Left renal cortex interstitium (tissue), 4 donors: ENCODE measurements at regions not wholly inside any gene's neighbourhood (a gene's known extent, or its start where the extent isn't known, plus 50 kb on each side); places are given as distances from the start of the nearest gene placed in this dataset.
A peak's percentile ranks its signal among the peaks of the same experiment; 100 is the strongest.
"Not testable (repeated sequence)": the region's sequence is repeated elsewhere in the genome, so short reads cannot be mapped to it uniquely, and the experiment has no call there.

Experiments used
- DNase-seq, 4 donors: peaks; one replicate each; pipeline ENCODE4 v3.0.0-alpha.2; 2013; ENCODE audit warnings: low read depth in 4 of 4, low spot score in 2 of 4, missing footprints in 1 of 4

- no peak for DNase-seq
These were observed 117.2 kb downstream of the IPO8 start for GRCh38 chr12:30578426-30578825.

- DNase-seq: no peak
These were observed 122.5 kb downstream of the IPO8 start for GRCh38 chr12:30573145-30573544.

DNA sequence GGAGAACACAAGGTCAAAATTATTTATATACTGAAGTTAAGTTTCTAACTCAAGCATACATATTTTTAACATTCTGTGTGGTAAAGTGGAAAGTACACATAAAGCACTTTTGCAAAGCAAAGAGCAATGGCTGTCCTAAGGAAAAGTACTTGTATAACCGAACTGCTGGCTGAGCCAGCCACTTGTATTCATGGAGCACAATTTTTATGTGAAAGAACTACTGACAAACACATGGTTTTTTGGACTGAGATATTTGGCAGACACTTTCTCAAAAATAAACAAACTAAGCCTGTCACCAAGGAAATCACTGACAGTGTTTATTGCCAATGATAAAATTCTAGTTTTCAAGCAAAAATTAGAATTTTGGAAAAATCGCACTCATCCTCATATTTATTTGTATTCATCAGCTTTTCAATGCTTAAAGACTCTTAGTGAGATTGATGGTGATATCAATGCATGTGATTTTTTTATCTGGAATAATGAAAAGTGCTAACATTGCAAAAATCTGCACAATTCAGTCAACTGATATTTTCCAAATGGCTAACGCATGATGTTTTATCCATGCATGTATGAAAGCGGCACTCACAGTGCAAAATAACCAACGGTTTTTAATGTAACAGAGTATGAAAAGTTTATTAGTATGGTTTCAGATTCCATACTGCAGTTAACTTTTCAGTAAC, 125.3 kb downstream of the IPO8 start:
- DNase-seq: no peak

DNA sequence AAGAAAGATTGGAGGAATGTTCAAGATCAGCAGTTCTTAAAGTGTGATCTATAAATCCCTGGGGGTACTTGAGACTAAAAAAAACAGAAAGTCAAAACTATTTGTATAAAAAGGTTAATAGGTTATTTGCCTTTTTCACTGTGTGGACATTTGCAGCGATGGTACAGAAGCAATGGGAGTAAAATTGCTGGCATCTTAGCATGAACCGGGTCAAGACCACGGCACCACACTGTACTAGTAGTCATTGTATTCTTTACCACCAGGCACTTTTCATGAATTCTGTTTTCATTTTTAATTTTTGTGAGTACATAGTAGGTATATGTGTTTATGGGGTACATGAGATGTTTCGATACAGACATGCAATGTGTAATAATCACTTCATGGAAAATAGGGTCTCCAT, 126.2 kb downstream of the IPO8 start:
- DNase-seq: no peak

DNA sequence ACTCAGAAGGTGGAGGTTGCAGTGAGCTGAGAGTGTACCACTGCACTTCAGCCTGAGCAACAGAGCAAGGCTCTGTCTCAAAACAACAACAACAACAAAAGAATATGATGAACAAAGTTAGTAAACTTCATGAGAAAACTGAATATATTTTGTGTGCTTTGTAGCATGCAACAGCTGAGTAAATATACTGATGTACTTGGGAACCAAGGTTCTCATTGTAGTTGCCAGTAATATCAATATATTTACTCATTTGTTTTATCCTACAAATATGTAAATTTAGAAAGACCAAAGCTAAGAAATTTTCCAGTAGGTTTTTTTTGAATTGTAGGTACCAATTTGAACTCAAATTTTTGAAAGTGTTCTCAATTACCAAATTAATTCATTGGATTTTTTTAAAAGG, 127.2 kb downstream of the IPO8 start:
- DNase-seq: no peak

DNA sequence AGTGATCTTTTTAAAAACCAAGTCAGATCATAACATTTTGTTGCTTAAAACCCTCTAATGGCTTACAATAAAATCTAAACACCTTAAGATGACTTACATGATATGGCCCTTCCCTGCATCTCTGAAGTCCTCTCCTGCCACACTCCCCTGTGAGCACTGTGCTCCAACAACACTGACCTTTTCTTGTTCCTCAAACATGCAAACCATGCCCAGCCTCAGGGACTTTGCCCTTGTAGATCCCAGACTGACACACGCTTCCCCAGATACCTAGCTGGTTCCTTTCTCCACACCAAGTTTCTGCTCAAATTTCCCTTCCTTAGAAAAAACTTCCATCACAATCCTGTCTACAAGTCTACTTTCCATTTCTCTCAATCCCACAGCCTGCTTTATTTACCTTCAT, 128.6 kb downstream of the IPO8 start:
- DNase-seq: no peak

GRCh38 chr12:30564394-30564793, 131.3 kb downstream of the IPO8 start:
- DNase-seq: no peak

DNA sequence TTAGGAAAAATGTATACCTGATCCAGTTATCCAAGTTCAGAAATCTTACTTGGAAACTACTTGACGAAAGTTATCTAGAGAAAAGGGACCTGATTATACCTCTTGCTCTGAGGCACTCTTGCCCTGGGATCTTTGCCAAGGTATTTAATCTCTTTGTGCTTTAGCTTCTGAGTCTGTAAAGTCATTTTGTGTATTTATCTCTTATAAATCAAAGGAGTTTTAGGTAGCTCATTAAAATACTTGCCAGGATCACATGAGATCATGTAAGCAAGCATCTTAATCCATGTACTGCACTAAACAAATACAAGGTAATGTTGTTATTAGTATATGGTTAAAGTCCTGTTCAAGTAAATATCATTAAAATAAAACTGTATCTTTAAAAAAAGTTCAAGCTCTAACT, 147.5 kb downstream of the IPO8 start:
- no peak for DNase-seq

GRCh38 chr12:30546121-30546520, 149.5 kb downstream of the IPO8 start:
- DNase-seq: no peak

- DNase-seq: not testable (repeated sequence)
These were observed 151.0 kb downstream of the IPO8 start for GRCh38 chr12:30544704-30545103.

DNA sequence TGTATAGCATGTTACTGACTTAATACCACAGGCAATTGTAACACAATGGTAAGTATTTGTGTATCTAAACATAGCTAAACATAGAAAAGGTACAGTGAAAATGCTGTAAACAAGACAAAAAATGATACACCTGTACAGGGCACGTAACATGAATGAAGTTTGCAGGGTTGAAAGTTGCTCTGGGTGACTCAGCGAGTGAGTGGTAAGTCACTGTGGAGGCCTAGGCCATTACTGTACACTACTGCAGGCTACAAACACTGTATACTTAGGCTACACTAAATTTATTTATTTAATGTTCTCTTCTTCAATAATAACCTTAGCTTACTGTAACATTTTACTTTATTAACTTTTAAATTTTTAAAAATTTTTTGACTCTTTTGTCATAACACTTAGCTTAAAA, 158.4 kb downstream of the IPO8 start:
- no peak for DNase-seq

- no peak for DNase-seq
These were observed 162.0 kb downstream of the IPO8 start for GRCh38 chr12:30533558-30534265.

DNA sequence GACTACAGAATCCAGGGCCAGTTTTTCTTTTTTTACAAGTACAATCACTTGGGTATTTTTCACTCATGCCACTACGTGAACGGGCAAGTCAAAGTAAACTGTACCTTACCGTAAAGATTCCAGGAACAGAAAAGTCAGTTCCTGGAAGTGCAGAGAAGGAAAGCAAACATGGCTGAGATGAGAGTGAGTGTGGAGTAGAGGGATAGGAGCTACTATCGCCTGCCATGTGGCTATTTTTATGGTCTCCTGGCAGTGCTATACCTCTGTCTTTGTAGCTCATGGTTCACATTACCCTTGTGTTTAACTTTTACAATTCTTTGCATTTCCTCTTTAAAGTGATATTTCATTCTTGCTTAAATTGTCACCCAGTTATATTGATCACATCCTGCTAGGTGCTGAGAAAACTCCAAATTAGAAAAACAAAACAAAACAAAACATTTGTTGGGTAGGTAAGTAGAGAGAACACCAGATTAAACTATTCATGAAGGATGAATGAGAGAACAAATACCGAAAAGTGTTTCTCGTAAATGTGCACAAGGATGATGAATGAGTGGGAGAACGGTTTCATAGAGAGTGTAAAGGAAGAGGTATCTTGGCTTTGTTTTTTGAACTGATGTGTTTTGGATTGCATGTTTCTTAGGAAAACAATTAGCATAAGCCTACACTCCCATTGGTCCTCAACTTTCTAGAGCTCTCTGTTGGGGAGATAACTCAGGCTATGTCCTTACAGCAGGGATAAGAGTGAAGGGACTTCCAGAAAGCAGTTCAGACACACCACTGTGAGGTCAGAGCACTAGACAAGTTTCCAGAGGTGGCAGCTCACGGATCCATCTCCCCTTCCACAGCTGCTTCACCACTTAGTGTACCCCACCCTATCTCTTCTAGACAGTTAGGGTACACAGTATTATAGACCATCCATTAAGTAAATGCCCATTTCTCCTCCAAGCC, 163.7 kb downstream of the IPO8 start:
- no peak for DNase-seq

DNA sequence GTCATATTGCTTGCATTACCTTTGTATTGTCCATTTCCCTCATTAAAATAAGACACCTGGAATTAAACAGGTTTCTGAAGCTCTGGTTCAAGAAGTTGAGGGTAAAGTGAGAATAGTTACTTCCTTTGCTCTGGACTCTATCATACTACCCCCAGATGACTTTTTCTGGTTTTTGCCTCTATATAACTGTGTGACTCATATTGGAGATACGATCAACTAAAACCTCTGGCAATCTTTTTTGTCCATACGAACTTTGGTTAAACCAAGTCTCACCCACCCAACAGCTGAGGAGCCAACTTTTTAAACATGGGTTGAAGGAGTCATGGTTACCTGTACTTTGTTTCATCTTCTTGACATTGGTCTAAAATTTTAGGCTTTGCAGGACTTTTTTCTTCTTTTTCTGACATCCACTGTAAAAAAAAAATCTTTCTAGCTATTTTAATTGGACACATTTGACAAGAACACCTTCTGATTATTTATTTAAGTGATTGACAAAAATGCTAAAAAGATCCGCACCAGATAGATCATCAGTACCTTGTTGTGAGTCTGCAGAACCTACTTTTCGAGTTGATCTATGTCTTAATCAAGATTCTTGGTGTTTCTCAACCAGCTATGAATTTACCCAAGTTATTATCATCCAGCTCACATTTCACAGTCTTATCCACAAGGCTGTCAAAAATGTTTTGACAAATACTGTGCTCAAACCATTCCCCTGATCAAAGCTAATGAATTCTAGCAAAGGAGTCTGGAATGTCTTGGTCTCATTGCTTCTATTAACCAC, 166.0 kb downstream of the IPO8 start:
- DNase-seq: no peak

DNA sequence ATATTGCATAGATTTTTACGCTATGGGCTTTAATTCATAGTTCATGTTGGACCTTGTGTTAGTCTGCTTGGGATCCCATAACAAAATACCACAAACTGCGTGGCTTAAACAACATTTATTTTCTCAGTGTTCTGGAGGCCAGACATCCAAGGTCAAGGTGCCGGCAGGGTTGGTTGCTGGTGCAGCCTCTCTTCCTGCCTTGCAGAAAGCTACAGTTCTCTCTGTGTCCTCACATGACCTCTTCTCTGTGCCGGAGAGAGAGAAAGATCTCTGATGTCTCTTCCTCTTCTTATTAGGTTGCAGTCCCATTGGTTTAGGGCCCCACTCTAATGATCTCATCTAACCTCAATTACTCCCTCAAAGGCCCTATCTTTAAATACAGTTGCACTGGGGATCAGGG, 170.5 kb downstream of the IPO8 start:
- no peak for DNase-seq

GRCh38 chr12:30520285-30520684, 175.4 kb downstream of the IPO8 start:
- DNase-seq: not testable (repeated sequence)

DNA sequence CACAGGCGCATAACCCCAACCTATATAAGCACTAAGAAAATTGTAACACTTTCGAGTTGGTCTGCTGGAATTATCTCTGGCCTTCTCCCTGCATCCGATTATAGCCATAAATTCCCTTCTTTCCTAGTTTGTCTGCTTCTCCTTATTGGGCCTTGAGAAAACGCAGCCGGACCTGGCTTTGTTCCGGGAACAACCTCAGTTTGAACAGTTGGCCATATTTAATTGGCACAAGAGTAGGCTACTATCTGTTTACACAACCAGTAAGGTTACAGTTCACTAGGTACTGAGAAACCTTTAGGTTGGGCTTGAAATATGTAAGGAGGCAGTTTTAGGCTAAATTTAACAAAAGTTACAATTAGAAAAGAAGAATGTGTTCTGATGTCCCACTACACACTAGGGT, 176.1 kb downstream of the IPO8 start:
- no peak for DNase-seq

DNA sequence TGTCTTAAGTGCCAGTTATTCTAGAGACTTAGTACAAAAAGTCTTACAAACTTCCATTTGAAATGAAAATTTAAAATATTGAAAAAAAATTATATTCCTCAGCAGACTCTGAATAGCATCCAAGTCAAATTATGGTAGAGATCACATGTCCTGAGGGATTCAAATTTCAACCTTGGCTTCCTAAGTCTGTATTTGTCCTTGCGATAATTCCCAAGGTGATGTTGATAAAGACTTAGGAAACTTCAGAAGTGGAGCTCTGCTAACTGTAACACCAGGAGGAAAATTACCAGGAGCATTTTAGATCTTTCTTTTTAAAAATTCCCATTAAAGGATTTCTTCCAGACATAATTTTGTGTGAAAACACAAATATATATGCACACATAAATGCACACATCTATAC, 178.3 kb downstream of the IPO8 start:
- no peak for DNase-seq

- peak in 2 of 4 donors; percentile 43 to 45 for DNase-seq
These were observed 180.3 kb downstream of the IPO8 start for GRCh38 chr12:30515351-30515750.

- DNase-seq: no peak
These were observed 181.0 kb downstream of the IPO8 start for GRCh38 chr12:30514666-30515065.
